ENCODE measurements at regions not wholly inside any gene's neighbourhood (a gene's known extent, or its start where the extent isn't known, plus 50 kb on each side); places are given as distances from the start of the nearest gene placed in this dataset.

DNA sequence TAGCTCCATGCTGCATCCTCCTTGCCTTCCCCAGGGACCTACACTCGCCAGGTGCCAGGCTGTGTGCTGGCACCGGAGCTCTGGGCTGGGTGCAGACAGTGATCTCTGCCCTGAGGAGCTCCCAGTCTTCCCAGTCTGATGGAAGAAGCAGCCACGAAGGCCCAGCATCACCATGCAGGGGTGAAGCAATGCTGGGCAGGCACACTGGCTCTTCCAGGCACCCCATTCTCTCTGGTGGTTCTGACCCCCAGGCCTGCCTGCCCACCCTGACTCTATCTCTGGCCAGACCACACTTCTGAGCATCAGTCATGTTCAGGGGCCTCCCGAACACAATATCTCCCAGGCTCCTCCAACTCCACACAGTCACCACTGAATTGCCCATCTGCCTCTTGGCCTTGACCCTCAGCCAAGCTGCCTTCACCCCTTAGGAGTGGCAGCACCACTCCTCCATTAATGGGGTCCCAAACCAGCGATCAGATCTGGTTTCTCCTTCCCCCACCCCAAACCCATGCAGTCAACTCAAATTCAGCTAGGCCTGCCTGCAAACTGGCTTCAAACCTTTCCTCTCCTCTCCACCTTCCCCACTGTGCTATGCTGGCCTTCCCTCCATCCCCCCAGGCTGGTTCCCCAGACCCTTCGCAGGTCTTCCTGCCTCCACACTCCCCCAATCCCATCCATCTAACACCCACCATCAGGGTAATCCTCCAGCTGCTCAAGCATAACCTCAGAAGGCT, 102.7 kb upstream of the MVB12B start:
- TF ChIP-seq, protein P1, sequence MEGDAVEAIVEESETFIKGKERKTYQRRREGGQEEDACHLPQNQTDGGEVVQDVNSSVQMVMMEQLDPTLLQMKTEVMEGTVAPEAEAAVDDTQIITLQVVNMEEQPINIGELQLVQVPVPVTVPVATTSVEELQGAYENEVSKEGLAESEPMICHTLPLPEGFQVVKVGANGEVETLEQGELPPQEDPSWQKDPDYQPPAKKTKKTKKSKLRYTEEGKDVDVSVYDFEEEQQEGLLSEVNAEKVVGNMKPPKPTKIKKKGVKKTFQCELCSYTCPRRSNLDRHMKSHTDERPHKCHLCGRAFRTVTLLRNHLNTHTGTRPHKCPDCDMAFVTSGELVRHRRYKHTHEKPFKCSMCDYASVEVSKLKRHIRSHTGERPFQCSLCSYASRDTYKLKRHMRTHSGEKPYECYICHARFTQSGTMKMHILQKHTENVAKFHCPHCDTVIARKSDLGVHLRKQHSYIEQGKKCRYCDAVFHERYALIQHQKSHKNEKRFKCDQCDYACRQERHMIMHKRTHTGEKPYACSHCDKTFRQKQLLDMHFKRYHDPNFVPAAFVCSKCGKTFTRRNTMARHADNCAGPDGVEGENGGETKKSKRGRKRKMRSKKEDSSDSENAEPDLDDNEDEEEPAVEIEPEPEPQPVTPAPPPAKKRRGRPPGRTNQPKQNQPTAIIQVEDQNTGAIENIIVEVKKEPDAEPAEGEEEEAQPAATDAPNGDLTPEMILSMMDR (IDR thresholded peaks at IDR 0.05; ENCODE audit: insufficient read depth, low read depth, low read length), result no peak
- H3K27me3 ChIP-seq (ENCODE audit: control insufficient read depth, insufficient read depth, low read length), result peaks cover 27% of the 10 kb centered on the region
- ChIA-PET CTCF (interaction anchor here (0.7 to 1.4 kb wide), 3 partner anchors 175 to 816 kb away, joined by 3 to 5 read pairs (median 3); no protein-coding TSS in a partner anchor), POLR2A (no interaction called here)
- no peaks in the 10 kb centered on the region for H3K36me3 ChIP-seq (ENCODE audit: control insufficient read depth, insufficient read depth, low read length)
- DNase-seq (ENCODE audit: low read depth), result no peak
- H3K4me3 ChIP-seq (ENCODE audit: low read depth, low read length), result no peak overlapping the region

DNA sequence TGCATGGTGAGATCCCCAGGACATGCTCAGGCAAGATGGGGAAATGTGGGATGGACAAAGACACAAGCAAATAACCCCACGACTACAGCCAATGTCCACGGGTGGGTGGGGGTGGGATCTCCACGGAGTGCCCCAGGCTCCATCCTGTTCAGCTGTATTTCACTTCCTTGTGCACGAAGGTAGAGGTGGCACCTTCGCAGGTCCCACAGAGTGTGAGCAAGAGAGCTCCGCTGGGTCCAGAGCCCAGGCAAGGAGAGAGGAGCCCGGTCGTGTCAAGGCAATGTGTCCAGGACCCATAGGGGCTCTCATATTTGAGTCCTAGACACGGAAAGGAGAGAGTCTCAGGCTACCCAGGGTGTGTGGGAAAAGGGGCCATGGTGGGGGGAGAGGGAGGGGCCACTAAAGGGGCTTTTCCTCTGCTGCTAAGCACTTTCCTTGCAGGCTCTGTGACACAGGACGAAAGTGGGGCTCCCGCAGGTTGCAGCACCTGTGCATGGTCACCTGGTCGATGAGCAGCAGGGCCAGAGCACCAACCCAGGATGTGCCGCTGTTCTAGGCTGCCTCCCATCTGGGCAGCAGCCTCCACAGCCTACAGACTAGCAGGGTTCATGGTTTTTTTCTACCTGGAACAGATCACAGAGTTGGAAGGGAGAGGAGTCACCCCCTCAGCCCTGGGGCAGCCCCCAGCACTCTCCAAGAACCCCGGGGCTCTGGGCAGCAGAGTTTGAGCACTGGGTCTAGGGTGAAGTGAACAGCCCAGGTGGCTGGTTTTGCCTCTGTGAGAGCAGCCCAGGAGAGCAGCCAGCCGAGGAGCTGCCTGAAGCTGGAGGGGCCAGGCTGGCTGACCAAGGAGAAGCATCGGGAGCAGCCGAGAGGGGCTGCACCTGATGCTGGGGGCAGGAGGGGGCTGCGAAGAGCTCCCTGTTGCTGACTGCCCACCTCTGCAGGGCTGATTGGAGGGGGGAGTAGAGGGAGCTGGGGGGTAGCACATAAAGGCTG, 100.7 kb upstream of the MVB12B start:
- DNase-seq (ENCODE audit: low read depth), result no peak
- ChIA-PET CTCF (interaction anchor here (0.6 kb wide), 2 partner anchors 76 to 814 kb away, joined by 3 to 5 read pairs; no protein-coding TSS in a partner anchor), POLR2A (no interaction called here)
- TF ChIP-seq, protein P1 (IDR thresholded peaks at IDR 0.05; ENCODE audit: insufficient read depth, low read depth, low read length), result no peak
- Histone ChIP-seq H3K27me3 (ENCODE audit: control insufficient read depth, insufficient read depth, low read length) (peaks cover 30% of the 10 kb centered on the region), H3K36me3 (ENCODE audit: control insufficient read depth, insufficient read depth, low read length) (no peaks in the 10 kb centered on the region), H3K4me3 (ENCODE audit: low read depth, low read length) (no peak overlapping the region)

DNA sequence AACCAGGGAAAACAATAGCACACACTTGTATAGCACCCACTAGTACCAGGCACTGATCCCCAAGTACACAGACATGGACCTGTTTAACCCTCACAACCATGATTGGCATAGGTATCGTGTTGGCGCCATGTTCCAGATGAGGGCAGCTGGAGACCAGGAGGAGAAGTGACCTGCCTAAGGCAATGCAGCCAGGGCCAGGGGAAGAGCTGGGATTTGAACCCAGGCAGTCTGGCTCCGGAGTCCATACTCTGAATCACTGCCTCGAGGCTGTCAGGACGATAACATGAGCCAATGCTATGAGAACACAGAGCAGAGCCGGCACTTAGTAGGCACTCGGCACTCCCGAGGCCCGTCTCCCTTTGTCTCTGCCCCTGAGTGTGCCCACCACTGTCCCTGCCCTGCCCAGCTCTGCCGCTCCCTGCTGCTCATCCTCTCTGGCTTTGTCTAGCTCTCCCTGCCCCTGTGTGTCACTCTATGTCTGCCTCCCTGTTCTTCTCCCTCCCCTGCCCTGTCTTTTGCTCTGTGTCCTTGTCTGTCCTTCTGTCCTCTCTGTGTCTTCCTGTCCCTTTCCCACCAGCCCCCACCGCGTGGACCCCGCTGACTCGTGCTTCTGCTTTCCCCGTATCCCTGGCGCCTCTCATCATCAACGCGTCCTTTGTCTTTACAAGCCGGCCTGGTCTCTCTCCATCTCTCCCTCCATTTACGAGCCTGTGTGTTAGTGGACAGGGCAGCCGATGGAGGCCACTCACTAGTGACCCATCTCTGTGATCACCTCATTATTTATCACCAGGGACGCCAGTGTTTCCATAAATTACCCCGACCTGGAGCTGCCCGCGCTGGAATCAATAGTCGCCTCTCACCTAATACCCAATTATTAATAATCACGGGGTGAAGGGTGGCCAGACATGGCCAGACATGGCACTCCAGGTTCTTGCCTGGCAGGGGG, 99.4 kb upstream of the MVB12B start:
- TF ChIP-seq, protein P1 (IDR thresholded peaks at IDR 0.05; ENCODE audit: insufficient read depth, low read depth, low read length), result no peak
- DNase-seq (ENCODE audit: low read depth), result no peak
- H3K4me3 ChIP-seq (ENCODE audit: low read depth, low read length), result no peak overlapping the region
- CTCF ChIA-PET, result interaction anchor here (0.6 to 1.3 kb wide), 4 partner anchors 14 to 819 kb away, joined by 3 to 5 read pairs (median 4); no protein-coding TSS in a partner anchor
- peaks cover 26% of the 10 kb centered on the region for H3K27me3 ChIP-seq (ENCODE audit: control insufficient read depth, insufficient read depth, low read length)
- POLR2A ChIA-PET, result no interaction called here
- H3K36me3 ChIP-seq (ENCODE audit: control insufficient read depth, insufficient read depth, low read length), result no peaks in the 10 kb centered on the region

DNA sequence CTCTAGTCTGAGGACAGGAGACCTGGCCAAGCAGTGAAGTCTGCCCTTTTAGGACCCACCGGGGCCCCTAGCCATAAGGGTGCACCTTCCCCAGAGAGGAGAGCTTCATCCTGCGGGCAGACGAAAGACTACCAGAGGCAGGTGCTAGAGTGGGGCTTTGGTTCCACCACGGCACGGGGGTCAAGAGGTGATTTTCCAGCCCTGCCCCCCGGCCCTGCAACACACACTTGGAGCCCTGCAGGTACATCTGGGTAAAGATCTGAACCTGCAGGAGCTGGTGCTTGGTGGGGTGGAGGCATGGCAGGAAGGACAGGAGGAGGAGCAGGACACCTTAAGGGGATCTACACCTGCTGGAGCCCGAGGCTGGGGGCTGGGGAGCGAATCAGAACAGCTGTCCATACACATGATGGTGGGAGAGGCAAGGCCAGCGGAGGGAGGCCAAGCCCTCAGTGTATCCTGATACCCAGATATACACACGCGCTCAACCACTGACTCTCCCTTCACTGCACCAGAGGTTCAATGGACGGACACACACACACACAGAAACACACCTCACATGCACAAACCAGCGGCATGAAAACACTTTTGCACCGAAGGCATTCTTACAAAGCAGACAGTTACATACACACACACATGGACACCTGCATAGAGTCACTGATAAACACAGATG, 98.4 kb upstream of the MVB12B start:
- CTCF ChIA-PET, result interaction anchor here (0.6 to 1.5 kb wide), 4 partner anchors 8 to 668 kb away, joined by 3 to 4 read pairs (median 4); no protein-coding TSS in a partner anchor
- POLR2A ChIA-PET, result no interaction called here
- no peak overlapping the region for H3K4me3 ChIP-seq (ENCODE audit: low read depth, low read length)
- no peak for DNase-seq (ENCODE audit: low read depth)
- TF ChIP-seq, protein P1 (IDR thresholded peaks at IDR 0.05; ENCODE audit: insufficient read depth, low read depth, low read length), result no peak
- peaks cover 18% of the 10 kb centered on the region for H3K27me3 ChIP-seq (ENCODE audit: control insufficient read depth, insufficient read depth, low read length)
- H3K36me3 ChIP-seq (ENCODE audit: control insufficient read depth, insufficient read depth, low read length), result no peaks in the 10 kb centered on the region
